Pons (tissue), 1 donor: ENCODE measurements at regions not wholly inside any gene's neighbourhood (a gene's known extent, or its start where the extent isn't known, plus 50 kb on each side); places are given as distances from the start of the nearest gene placed in this dataset.
"Not testable (repeated sequence)": the region's sequence is repeated elsewhere in the genome, so short reads cannot be mapped to it uniquely, and the experiment has no call there.

Experiments used
- DNase-seq: peaks from one replicate; pipeline ENCODE4 v3.0.0-alpha.2; 2016; ENCODE audit warnings: low spot score

DNA sequence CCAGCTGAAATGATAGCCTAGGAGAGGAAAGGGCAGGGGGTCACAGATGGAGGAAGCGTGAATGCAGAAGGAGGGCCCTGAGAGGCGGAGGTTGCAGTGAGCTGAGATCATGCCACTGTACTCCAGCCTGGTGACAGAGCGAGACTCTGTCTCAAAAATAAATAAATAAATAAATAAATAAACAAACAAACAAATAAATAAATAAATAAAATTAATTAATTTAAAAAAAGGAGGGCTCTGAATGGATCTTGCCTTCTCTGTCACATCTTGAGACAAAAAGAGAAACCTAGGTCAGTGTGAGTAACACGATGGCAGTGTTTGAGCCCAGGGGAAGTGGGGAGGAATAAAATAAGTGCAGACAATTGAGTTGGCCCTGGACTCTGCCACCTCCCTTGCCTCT lies 182.3 kb upstream of the DAAM1 start:
- not testable (repeated sequence) for DNase-seq

DNA sequence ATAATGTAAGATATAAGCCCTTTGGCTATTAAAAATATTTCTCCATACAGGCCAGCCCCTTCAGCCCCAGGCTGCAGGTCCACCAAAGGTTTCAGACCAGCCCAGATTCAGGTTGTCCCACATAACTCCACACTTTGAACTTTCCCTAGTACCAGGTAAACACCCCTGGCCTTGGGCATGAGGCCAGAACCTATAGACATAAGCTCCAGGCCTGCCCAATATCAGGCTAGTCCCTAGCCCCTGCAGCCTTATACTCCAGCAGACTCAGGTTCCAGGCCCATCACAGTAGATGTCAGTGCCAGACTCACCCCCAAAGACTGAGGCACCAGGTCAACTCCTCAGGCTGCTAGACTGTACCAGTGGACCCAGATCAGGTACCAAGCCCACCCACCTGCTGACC lies 178.5 kb upstream of the DAAM1 start:
- DNase-seq = no peak

DNA sequence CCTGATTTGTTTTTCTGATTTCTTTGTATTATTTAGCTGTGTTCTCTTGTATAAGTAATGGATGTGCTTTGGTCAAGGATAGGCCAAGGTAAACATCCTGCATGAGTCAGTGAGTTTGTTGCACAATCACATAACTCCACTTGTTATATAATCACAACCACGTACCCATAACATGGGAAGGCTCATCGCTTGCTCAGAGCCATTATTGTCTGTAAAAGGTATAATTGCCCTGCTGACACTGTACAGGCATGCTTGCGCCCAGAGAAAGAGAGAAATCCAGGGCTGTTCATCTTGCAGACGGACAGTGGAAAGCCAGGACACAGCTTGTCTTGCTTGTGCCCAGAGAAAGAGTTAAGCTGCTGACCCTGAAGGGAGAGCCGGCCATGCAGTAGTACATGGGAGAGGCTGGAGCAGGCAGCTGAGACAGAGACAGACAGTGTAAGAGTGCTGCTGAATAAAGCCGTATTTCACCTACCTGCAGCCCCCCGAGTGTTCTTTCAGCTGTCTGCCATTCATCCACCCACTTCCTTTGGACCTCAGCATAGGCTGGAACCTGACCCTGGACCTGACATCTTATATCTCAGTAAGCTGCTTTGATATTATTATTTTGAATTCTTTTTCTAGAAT lies 174.7 kb upstream of the DAAM1 start:
- DNase-seq = no peak

GRCh38 chr14:59015482-59015881 lies 173.0 kb upstream of the DAAM1 start:
- DNase-seq = no peak

DNA sequence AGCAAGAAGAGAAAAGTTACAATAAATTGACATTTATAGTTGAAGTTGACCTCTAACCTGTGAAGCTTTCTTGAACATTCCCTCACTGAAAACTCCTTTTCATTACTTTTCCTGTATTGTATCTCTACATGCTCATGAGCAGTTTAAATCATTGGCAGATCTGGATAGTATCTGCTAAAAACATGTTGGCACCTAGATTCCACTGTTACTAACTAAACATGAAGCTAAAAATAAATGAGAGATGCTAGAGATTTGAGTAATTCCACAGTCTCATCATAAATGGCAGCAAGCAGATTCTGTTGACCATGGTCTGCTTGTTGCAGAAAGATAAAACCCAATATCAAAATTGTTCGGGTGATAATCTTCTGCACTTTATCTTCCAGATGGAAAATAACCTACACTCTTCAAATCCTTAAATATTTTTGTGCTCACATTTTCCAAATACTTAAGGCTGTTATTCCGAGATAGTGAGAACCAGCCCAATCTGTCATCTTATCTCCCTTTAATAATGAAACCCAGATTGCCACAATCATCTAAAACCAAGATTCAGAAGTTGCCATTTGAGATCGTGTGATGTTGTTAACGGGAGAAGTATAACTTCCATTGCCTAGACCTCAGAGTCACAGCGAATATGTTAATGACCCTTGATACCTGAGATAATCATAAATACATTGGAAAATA lies 171.0 kb upstream of the DAAM1 start:
- no peak for DNase-seq

DNA sequence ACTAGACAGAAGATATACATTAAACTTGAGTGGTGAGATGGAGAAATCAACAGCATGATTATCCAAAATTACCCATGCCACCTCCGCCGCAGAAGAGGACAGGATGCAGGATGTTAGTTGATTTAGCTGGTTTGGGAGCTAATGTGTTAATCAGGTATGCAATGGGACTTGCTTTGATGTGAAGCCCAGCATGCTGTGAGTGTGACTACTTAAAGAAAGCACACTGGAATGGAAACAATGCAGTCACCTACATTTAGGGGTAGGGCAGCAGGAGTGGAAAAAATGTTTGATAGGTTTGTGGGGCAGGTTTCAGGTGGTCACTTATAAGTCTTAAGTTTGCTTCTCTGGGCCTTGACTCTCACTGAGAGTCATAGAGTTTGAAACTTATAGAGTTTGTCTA lies 170.0 kb upstream of the DAAM1 start:
- DNase-seq = no peak

DNA sequence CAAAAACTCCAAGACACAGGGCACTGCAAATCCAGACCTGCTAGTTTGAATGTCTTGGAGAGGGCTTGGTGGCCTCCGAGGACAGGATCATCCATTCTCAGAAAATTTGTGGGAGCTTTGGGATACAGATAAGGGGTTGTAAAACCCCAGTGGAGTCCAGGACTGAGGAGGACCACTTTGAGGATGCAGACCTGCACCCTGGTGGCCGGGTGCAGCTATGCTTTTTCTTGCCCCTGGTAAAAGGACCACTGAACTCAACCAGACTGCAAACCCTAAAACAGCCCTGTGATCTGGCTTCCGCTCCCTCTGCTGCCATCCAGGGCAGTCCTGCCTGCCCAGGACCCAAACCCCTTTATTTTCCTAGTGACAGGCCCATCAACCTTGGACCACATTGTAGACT lies 169.5 kb upstream of the DAAM1 start:
- DNase-seq = no peak

GRCh38 chr14:59020382-59020781 lies 168.1 kb upstream of the DAAM1 start:
- peak; percentile 1 for DNase-seq

DNA sequence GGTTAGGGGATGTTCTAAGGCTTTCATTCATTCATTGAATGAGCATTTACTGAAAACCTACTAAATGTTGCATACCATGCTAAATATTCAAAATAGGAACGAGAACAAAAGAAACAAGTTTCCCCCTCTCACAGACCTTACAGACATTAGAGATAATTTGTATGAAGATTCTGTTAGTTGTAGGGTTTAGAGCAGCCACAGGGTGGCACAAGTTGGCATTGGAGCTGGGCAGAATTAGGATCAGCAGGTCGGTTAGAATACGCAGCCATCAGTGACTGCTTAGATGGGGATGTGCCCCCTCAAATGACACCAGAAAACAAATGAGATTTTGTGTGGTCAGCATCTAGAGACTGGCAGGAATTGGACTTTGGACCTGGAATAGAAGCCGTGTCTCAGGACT lies 166.3 kb upstream of the DAAM1 start:
- no peak for DNase-seq

GRCh38 chr14:59026081-59026480 lies 162.4 kb upstream of the DAAM1 start:
- DNase-seq = no peak

DNA sequence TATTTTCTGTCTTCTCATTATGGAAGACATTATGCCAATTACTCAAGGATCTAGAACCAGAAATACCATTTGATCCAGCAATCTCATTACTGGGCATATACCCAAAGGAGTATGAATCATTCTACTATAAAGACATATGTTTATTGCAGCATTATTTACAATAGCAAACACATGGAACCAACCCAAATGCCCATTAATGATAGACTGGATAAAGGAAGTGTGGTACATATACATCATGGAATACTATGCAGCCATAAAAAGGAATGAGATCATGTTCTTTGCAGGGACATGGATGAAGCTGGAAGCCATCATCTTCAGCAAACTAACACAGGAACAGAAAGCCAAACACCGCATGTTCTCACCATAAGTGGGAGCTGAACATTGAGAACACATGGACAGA lies 161.8 kb upstream of the DAAM1 start:
- not testable (repeated sequence) for DNase-seq

GRCh38 chr14:59028476-59029202 lies 159.8 kb upstream of the DAAM1 start:
- DNase-seq = peak; percentile 67

DNA sequence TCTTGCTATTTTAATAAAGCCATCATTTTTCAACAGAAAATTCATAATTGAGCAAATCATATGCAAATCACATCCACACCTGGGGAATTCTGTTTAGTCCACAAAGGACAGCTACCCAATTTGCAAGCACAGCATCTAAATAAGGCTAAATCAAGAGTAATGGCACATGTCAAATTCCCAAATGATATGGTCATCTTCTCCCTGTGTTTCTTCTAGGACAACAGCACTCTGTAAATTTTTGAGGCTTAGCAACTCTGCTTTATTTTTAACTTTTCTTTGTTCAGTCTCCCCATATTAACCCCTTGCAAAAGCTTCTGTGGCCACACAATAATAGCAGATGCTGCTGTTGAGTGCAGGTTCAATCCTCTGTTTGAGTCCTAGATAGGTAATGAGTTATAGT lies 155.6 kb upstream of the DAAM1 start:
- DNase-seq = no peak

DNA sequence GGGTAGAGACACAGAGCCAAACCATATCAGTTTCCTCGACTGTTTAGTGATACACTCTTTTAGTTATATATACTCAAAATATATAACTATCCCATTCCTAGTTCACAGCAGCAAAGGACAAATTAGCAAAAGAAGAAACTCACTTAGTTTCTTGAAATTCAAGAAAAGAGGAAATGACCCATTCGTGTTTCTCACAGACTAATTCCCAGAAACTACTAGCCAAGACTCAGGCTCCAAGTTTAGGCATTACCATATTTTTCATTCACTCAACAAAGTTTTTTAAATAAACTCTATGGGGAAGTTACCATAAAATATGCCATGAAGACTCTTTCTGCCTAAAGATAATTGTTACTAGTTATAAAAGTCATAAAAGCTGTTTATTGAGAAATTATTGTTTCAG lies 152.3 kb upstream of the DAAM1 start:
- no peak for DNase-seq

DNA sequence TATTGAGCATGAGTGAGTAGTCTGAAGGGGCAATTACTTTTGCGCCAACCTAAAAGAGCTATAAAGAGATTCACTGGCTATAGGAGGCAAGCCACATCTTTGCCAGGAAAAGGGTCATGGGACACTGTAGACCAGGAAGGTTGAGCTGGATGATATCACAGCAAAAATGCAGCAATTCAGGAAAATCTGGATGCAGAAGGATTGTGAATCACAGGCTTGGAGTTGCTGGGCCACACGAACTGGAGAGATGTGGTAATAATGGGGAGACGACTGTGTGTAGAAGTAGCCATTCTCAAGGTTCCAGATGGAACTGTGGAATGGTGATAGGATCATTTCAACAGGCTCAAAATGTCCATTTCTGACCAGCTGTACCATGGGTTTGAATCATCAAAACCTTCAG lies 151.4 kb upstream of the DAAM1 start:
- DNase-seq = no peak

- DNase-seq = no peak
Observed at GRCh38 chr14:59037620-59038019, 150.8 kb upstream of the DAAM1 start.

DNA sequence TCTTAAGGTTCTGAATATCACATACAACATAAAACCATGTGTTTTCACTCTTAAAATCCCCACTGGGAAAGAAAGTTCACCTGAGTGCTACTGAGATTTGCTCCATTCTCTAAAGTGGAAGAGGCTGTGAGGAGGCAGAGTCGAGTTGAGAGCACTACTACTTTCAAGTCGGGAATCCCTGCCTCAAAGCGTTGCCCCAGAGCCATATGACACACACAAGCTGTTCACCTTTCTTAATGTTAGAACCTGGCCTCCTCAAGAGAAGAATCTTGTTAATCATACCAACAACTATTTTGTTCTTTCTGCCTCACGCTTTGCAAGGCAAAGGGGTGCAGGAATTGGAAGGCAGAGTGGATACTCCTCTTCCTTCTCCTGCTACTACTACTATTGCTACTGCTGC lies 149.7 kb upstream of the DAAM1 start:
- DNase-seq = no peak

DNA sequence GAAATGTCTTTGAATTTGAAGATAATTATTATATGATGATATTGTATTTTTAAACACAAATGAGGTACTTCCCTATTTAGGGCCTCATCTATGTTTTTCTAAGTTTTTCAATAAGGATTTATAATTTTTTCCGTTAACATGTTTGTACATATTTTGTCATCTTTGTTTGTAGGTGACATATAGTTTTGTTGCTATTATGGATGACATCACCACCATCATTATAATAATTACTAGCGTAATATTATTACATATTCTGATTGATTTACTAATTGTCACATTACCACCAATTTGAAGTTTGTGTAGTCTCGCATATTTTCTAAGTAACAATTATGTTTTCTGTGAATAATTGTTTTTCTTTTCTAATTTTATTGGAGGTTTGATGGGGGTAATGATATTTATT lies 147.2 kb upstream of the DAAM1 start:
- DNase-seq = no peak

DNA sequence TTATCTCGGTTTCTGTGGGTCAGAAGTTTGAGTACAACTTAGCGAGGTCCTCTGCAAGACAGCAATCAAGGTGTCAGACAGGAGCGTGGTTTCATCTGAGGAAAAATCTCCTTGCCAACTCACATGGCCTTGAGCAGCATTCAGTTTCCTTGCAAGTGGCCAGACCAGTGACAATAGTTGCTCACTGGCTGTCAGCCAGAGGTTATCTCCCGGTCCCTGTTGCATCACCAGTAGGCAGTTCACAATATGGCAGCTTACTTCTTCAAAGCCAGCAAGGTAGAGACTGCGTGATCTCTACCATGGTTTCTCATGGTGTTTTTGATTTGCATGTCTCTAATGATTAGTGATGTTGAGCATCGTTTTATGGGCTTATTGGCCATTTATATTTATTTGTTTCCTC lies 143.8 kb upstream of the DAAM1 start:
- no peak for DNase-seq

DNA sequence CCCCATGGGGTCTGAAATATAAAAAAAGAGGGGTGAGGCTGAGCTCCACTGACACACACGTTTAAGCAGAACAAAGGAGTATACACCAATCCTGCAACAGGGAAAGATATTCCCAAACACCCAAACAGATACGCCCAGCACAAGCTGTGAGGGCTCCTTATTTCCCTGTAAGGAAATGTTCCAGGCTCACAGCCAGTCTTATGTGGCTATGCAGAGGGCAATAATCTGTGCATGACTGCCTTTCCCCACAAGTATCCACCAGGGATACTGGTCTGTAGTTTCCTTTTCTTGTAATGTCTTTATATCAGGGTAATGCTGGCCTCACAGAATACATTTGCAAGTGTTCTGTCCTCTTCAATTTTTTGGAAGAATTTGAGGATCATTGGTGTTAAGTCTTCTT lies 141.7 kb upstream of the DAAM1 start:
- no peak for DNase-seq

DNA sequence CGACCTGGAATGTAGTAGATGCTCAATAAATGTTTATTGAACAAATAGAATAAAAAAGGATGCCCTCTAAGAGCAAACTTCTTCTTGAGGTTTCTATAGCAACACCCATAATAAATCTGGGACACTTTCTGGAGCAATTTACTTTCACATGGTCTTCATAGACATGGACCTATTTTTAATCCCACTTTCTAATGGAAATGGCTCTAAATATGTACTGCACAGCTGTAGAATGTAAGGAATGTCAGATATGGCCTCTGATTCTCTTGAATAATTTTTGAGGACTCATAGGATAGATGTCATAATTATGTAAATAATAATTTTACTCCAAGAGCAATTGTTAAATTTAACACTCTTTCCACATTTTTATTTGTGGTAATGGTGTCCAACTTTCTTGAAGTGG lies 133.5 kb upstream of the DAAM1 start:
- DNase-seq = peak; percentile 1

DNA sequence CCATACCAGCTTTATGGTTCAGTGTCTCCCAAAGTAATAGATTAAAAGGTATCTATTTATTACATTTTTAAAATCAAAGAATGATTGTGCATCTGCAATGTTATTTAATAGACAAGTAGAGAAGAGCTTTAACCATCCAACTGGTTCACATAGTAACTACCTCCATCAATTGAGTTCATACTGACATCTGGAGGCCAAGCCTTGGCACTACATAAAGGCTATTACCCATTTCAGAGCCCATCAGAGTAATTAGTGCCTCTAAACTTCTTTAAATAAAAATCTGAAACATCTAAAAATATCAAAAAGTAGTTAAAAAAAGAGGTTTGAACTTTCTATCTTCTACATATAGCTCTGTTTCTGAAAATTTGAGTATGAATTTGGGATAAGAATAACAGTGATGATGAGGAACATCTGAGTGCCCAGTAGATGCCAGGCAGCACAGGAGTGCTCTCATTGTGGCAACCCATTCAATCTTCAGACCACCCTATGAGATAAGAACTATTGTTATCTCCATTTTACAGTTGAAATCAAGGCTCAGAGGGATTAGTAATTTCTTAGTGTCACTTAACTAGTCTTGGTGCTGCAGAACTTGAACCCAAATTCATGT lies 132.9 kb upstream of the DAAM1 start:
- peak; percentile 61 for DNase-seq

DNA sequence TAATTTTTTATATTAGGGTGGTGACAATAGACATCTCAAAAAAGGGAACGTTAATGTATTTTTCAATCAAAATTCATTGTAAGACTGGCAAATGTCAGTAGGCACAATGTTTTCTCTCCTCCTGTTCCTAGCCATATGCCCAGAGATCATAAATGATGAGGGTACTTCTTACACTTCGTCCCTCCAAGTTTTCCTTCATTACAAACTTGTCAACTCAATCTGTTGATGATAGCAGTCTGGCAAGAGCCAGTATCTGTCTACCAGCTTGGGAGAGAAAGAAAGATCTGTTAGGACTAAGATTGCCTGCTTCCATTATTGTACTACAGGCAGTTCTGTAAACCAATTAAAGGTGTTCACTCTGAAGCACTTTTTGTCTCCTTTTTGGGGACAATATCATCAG lies 130.9 kb upstream of the DAAM1 start:
- no peak for DNase-seq
